GM12878 (cell line): ENCODE measurements at regions not wholly inside any gene's neighbourhood (a gene's known extent, or its start where the extent isn't known, plus 50 kb on each side); places are given as distances from the start of the nearest gene placed in this dataset.

Experiments used
- ATAC-seq: fragments of 200-7000 bp; cut with Tn5 transposase; 3 replicates; pipeline ENCODE4 v1.9.1; 2020; ENCODE audit warnings: mild to moderate bottlenecking, moderate library complexity
- BruUV-seq: library from RNA; stranded (reverse); fragments of 400-500 nt; replicated peaks from 2 replicates; lab custom pipeline; 2021; lab: Mats Ljungman, UMichigan
- CTCF ChIA-PET: fragments of 300-600 bp; sonication (Branson Sonifier 250); formaldehyde crosslinking; extraction: SDS; loops from one replicate; lab custom pipeline; 2021; ENCODE audit warnings: inconsistent platforms; lab: Yijun Ruan, JAX
- POLR2A ChIA-PET: fragments of 350-600 bp; formaldehyde crosslinking; extraction: SDS; loops from one replicate; lab custom pipeline; 2021; ENCODE audit warnings: inconsistent platforms; lab: Charles Lee
- RAD21 ChIA-PET: fragments of 300-600 bp; sonication (Branson Sonifier 250); formaldehyde crosslinking; loops from one replicate; lab custom pipeline; 2023; ENCODE audit warnings: antibody characterized with exemption; ENCODE audit not compliant: unreplicated experiment; lab: Charles Lee
- SMC1A ChIA-PET: fragments of 300-600 bp; sonication (Branson Sonifier 250); formaldehyde crosslinking; loops from one replicate; lab custom pipeline; 2023; ENCODE audit not compliant: unreplicated experiment, uncharacterized antibody; lab: Charles Lee
- DNase-seq: peaks from one replicate; pipeline ENCODE4 v3.0.0-alpha.2; 2011; ENCODE audit warnings: low read depth, low spot score
- FAIRE-seq: peaks from 3 replicates; lab custom pipeline; 2011; peaks lifted over from hg19 to GRCh38; lab: Jason Lieb, UNC
- H2AFZ ChIP-seq: 2 replicates; pipeline ENCODE4 v1.6.0; 2011; ENCODE audit warnings: low read depth, low read length, control low read depth; ENCODE audit not compliant: control insufficient read depth
- H3K27ac ChIP-seq: 2 replicates; pipeline ENCODE4 v1.5.1; 2011; ENCODE audit warnings: control low read depth; ENCODE audit not compliant: control insufficient read depth, insufficient read depth
- H3K27me3 ChIP-seq, 2 experiments: replicated peaks in 1 of 2; 2 replicates each; pipeline versions ENCODE4 v1.6.0 to v1.6.1; 2011; ENCODE audit warnings: low read length in 1 of 2; ENCODE audit not compliant: control insufficient read depth in 2 of 2, insufficient read depth in 2 of 2
- H3K36me3 ChIP-seq, 2 experiments: 2 replicates each; pipeline ENCODE4 v1.5.1; 2011; ENCODE audit warnings: low read length in 1 of 2; ENCODE audit not compliant: control insufficient read depth in 2 of 2, insufficient read depth in 2 of 2
- H3K4me1 ChIP-seq: 2 replicates; pipeline ENCODE4 v1.6.1; 2011; ENCODE audit warnings: mild to moderate bottlenecking, low read length, moderate library complexity, mixed read lengths; ENCODE audit not compliant: control insufficient read depth, insufficient read depth
- H3K4me2 ChIP-seq: 2 replicates; pipeline ENCODE4 v1.6.0; 2011; ENCODE audit warnings: control low read depth; ENCODE audit not compliant: control insufficient read depth, insufficient read depth
- H3K4me3 ChIP-seq: fragments of 200-600 bp; sonication (generic); 2 replicates; pipeline ENCODE4 v1.5.1; 2016
- H3K79me2 ChIP-seq: 2 replicates; pipeline ENCODE4 v1.6.0; 2011; ENCODE audit warnings: low read length; ENCODE audit not compliant: control insufficient read depth, insufficient read depth
- H3K9ac ChIP-seq: 2 replicates; pipeline ENCODE4 v1.8.0; 2011; ENCODE audit warnings: low read length, control low read depth, mixed read lengths; ENCODE audit not compliant: control insufficient read depth, insufficient read depth
- H3K9me3 ChIP-seq: replicated peaks from 3 replicates; pipeline ENCODE4 v1.5.1; 2011; ENCODE audit warnings: mild to moderate bottlenecking, low read length; ENCODE audit not compliant: control insufficient read depth, insufficient read depth
- H4K20me1 ChIP-seq: 2 replicates; pipeline ENCODE4 v1.6.0; 2011; ENCODE audit not compliant: control insufficient read depth, insufficient read depth
- ASH2L ChIP-seq: fragments of 300-600, 200-600 bp; sonication (generic); IDR thresholded peaks from 2 replicates; pipeline ENCODE4 v1.6.1; 2017; ENCODE audit warnings: low read depth, mild to moderate bottlenecking, borderline replicate concordance
- BCLAF1 ChIP-seq: fragments of 450-650 bp; IDR thresholded peaks from 2 replicates; pipeline ENCODE4 v1.6.1; 2017; ENCODE audit warnings: antibody characterized with exemption, mild to moderate bottlenecking, moderate library complexity
- CUX1 ChIP-seq: IDR thresholded peaks from 2 replicates; pipeline ENCODE4 v1.6.1; 2012; ENCODE audit warnings: improper control_type of control experiment, low read depth, low read length; ENCODE audit not compliant: insufficient replicate concordance
- HDAC6 ChIP-seq: fragments of 200-600 bp; sonication (generic); IDR thresholded peaks from one replicate; pipeline ENCODE4 v1.8.0; 2017; ENCODE audit warnings: antibody characterized with exemption; ENCODE audit not compliant: unreplicated experiment
- HSF1 ChIP-seq: fragments of 150-350 bp; IDR thresholded peaks from 2 replicates; pipeline ENCODE4 v1.6.1; 2014; ENCODE audit warnings: mild to moderate bottlenecking, low read depth, low read length
- KLF5 ChIP-seq: fragments of 450-650 bp; IDR thresholded peaks from 2 replicates; pipeline ENCODE4 v1.6.1; 2014; ENCODE audit warnings: mild to moderate bottlenecking; ENCODE audit not compliant: partially characterized antibody
- MEF2A ChIP-seq: IDR thresholded peaks from 2 replicates; pipeline ENCODE4 v1.6.1; 2011; ENCODE audit warnings: low read depth, mild to moderate bottlenecking, low read length, moderate library complexity; ENCODE audit not compliant: insufficient read depth
- RAD51 ChIP-seq: fragments of 450-650 bp; IDR thresholded peaks from 2 replicates; pipeline ENCODE4 v1.6.1; 2016; ENCODE audit warnings: moderate library complexity, mild to moderate bottlenecking, inconsistent platforms
- RBBP5 ChIP-seq: fragments of 200-600 bp; sonication (generic); conservative IDR thresholded peaks from 2 replicates; pipeline ENCODE4 v1.6.1; 2016
- SMAD1 ChIP-seq: fragments of 450-650 bp; IDR thresholded peaks from 2 replicates; pipeline ENCODE4 v1.6.1; 2018; ENCODE audit warnings: mild to moderate bottlenecking, low read depth; ENCODE audit not compliant: partially characterized antibody
- SP1 ChIP-seq: IDR thresholded peaks from one replicate; pipeline ENCODE4 v1.6.1; 2011; ENCODE audit warnings: low read depth, low read length
- SUPT20H ChIP-seq: IDR thresholded peaks from 2 replicates; pipeline ENCODE4 v1.6.1; 2011; ENCODE audit warnings: low read depth, mild to moderate bottlenecking, low read length, moderate library complexity, borderline replicate concordance; ENCODE audit not compliant: control insufficient read depth
- ZNF274 ChIP-seq: IDR thresholded peaks from one replicate; pipeline ENCODE4 v1.8.0; 2011; ENCODE audit not compliant: insufficient read length, insufficient read depth
- ZNF384 ChIP-seq: IDR thresholded peaks from 2 replicates; pipeline ENCODE4 v1.6.1; 2012; ENCODE audit warnings: low read depth, mild to moderate bottlenecking, low read length, improper control_type of control experiment, borderline replicate concordance
- ZNF622 ChIP-seq: fragments of 450-650 bp; IDR thresholded peaks from 2 replicates; pipeline ENCODE4 v1.6.1; 2017; ENCODE audit warnings: mild to moderate bottlenecking, inconsistent platforms
- WGBS: methylation state at CpG from one replicate; pipeline ENCODE4 v1.1.6; 2016; ENCODE audit warnings: low lambda C conversion rate; ENCODE audit not compliant: insufficient replicate concordance, insufficient coverage; ENCODE audit errors: missing lambda C conversion rate; 5-methylcytosine and 5-hydroxymethylcytosine counted together
- in situ Hi-C: fragments of 300-500 bp; cut with MboI; formaldehyde crosslinking; loops from 9 replicates; pipeline ENCODE4 v1.14.3; 2018; ENCODE audit warnings: mixed read lengths
- intact Hi-C: fragments of 100-400 bp; cut with micrococcal nuclease; formaldehyde crosslinking; loops from one replicate; pipeline ENCODE4 v1.14.2; 2022; ENCODE audit not compliant: unreplicated experiment

- SMC1A ChIA-PET = no interaction called here
- no peak overlapping the region for H3K9ac ChIP-seq
- in situ Hi-C loops (no loop called here), intact Hi-C loops (no loop called here)
- FAIRE-seq (no peak), DNase-seq (no peak), ATAC-seq (no peak)
- CTCF ChIA-PET = no interaction called here
- H3K27ac ChIP-seq = no peak overlapping the region
- RAD21 ChIA-PET = no interaction called here
- H3K36me3 ChIP-seq = no peaks in the 10 kb centered on the region
- TF ChIP-seq ZNF622 (no peak), BCLAF1 (no peak), KLF5 (no peak), CUX1 (no peak), MEF2A (no peak), SP1 (no peak), SUPT20H (no peak), SMAD1 (no peak), RAD51 (no peak), ZNF274 (no peak), RBBP5 (no peak), ASH2L (no peak), ZNF384 (no peak), HDAC6 (no peak), HSF1 (no peak)
- POLR2A ChIA-PET = no interaction called here
- H3K4me1 ChIP-seq = no peaks in the 10 kb centered on the region
- H3K79me2 ChIP-seq = no peaks in the 10 kb centered on the region
- 0% methylated on average over 2 of the region's 2 CpGs for WGBS
- no peaks in the 10 kb centered on the region for H4K20me1 ChIP-seq
- no peak overlapping the region for H2AFZ ChIP-seq
- H3K27me3 ChIP-seq = no peaks in the 10 kb centered on the region
- no peaks in the 10 kb centered on the region for H3K9me3 ChIP-seq
- H3K4me3 ChIP-seq = no peak overlapping the region
- no TSS peak for BruUV-seq
- H3K4me2 ChIP-seq = no peak overlapping the region
Measured at GRCh38 chr16:65306722-65307121, 184.9 kb upstream of the CDH11 start.
